ENCODE measurements at regions not wholly inside any gene's neighbourhood (a gene's known extent, or its start where the extent isn't known, plus 50 kb on each side); places are given as distances from the start of the nearest gene placed in this dataset.

GRCh38 chr1:53399370-53400133 lies 59.6 kb upstream of the DMRTB1 start (continued):
- TF ChIP-seq USF1 (CRISPR knock-in tag; IDR thresholded peaks at IDR 0.05) (peak; percentile 56), TFE3 (CRISPR knock-in tag; IDR thresholded peaks at IDR 0.05) (peak; percentile 93)

- Histone ChIP-seq H4K20me1 (replicated peaks; ENCODE audit: control insufficient read depth, insufficient read depth, low read length) (no peaks in the 10 kb centered on the region), H3K27ac (ENCODE audit: extremely low read depth, low read depth, low read length) (no peak overlapping the region), H3K4me2 (ENCODE audit: insufficient read depth, low read length) (no peak overlapping the region), H3K36me3 (ENCODE audit: control insufficient read depth, insufficient read depth, low read length) (no peaks in the 10 kb centered on the region), H3K27me3 (ENCODE audit: control insufficient read depth in 2 of 2, insufficient read depth in 2 of 2, low read length in 2 of 2) (peaks cover 54 to 69% of the 10 kb centered on the region in 2 experiments), H3K9ac (ENCODE audit: insufficient read depth in 1 of 2, low read depth in 2 of 2, low read length in 2 of 2) (no peak overlapping the region), H2AFZ (ENCODE audit: low read depth, low read length) (no peak overlapping the region; the same call in 1 of the 2 replicates), H3K9me3 (replicated peaks; ENCODE audit: control insufficient read depth, insufficient read depth, low read depth, low read length) (no peaks in the 10 kb centered on the region), H3K4me3 (no peak overlapping the region), H3K79me2 (ENCODE audit: control insufficient read depth, insufficient read depth, low read length) (no peaks in the 10 kb centered on the region), H3K4me1 (replicated peaks in 1 of 2; ENCODE audit: control insufficient read depth in 2 of 2, insufficient read depth in 2 of 2, low read length in 2 of 2) (no peaks in the 10 kb centered on the region; a peak in 1 of 5 replicates), H3K9me1 (ENCODE audit: control insufficient read depth, insufficient read depth, low read length) (no peaks in the 10 kb centered on the region)
- no peak for DNase-seq (ENCODE audit: extremely low read depth in 1 of 4, low spot score in 3 of 4)
- ATAC-seq: no peak; the same call in 2 of the 3 replicates
- intact Hi-C loops (cut with micrococcal nuclease) (no loop called here), in situ Hi-C loops (cut with MboI) (no loop called here)
- FAIRE-seq: peak; percentile 69
- ChIA-PET POLR2A (interaction anchor here (1.2 kb wide), 1 partner anchor 29 kb away, joined by 3 read pairs; no protein-coding TSS in a partner anchor), CTCF (ENCODE audit: low intra/inter-chr PET ratio) (no interaction called here)
- WGBS (ENCODE audit: insufficient coverage, low coverage, missing lambda C conversion rate): 11% methylated on average over 14 of the region's 14 CpGs
- no TSS peak for BruUV-seq (replicated peaks)
- no peak for TF ChIP-seq FOXK1 (CRISPR knock-in tag; IDR thresholded peaks at IDR 0.05; ENCODE audit: borderline replicate concordance)
- TF ChIP-seq RFX7 (CRISPR knock-in tag; IDR thresholded peaks at IDR 0.05): no peak
- peak; percentile 66 for TF ChIP-seq ZNF512 (tag; IDR thresholded peaks at IDR 0.05)
- 0 out of 2 replicates have a peak, but pooled peaks have one; percentile 15 for TF ChIP-seq THRB (CRISPR knock-in tag; conservative IDR thresholded peaks at IDR 0.05)
- TF ChIP-seq IRF9 (tag; IDR thresholded peaks at IDR 0.05): 0 out of 2 replicates have a peak, but pooled peaks have one; percentile 20
- TF ChIP-seq OTX1 (CRISPR knock-in tag; IDR thresholded peaks at IDR 0.05): 0 out of 2 replicates have a peak, but pooled peaks have one; percentile 38
These were observed 58.2 kb upstream of the DMRTB1 start for GRCh38 chr1:53400761-53401674.
